A549 (cell line): ENCODE measurements at regions not wholly inside any gene's neighbourhood (a gene's known extent, or its start where the extent isn't known, plus 50 kb on each side); places are given as distances from the start of the nearest gene placed in this dataset.

Source experiments
- ATAC-seq, 2 experiments: fragments of 200-7000 bp in 1 of 2; fragments of >200 bp in 1 of 2; cut with Nextera tagmentation in 1 of 2; cut with Tn5 transposase in 1 of 2; 3 replicates each; pipeline versions ENCODE4 v1.8.0 to v1.9.1; 2018 to 2020; ENCODE audit warnings: mild to moderate bottlenecking in 1 of 2, moderate library complexity in 1 of 2
- CTCF ChIA-PET: fragments of 300-600 bp; sonication (Branson Sonifier 250); formaldehyde crosslinking; extraction: SDS; loops from one replicate; lab custom pipeline; 2021; ENCODE audit warnings: antibody characterized with exemption, inconsistent platforms; lab: Yijun Ruan, JAX
- POLR2A ChIA-PET: fragments of 350-600 bp; formaldehyde crosslinking; extraction: SDS; loops from one replicate; lab custom pipeline; 2021; ENCODE audit warnings: antibody characterized with exemption, inconsistent platforms; lab: Yijun Ruan, JAX
- DNase-seq, 2 experiments: peaks; one replicate each; pipeline versions ENCODE4 v3.0.0 to v3.0.0-alpha.2; 2011 to 2016; ENCODE audit warnings: low read depth in 1 of 2, low spot score in 1 of 2
- FAIRE-seq: peaks from 2 replicates; lab custom pipeline; 2011; peaks lifted over from hg19 to GRCh38; lab: Jason Lieb, UNC
- H3K27ac ChIP-seq, 2 experiments: fragments of >200 bp; sonication (Bioruptor Twin); formaldehyde crosslinking; 3 replicates each; pipeline ENCODE4 v1.5.1; 2016 to 2017
- H3K4me1 ChIP-seq: fragments of >200 bp; sonication (Bioruptor Twin); formaldehyde crosslinking; 3 replicates; pipeline ENCODE4 v1.6.1; 2016
- H3K4me2 ChIP-seq: fragments of >200 bp; sonication (Bioruptor Twin); formaldehyde crosslinking; 3 replicates; pipeline ENCODE4 v1.6.1; 2016
- H3K4me3 ChIP-seq: fragments of >200 bp; sonication (Bioruptor Twin); formaldehyde crosslinking; 3 replicates; pipeline ENCODE4 v1.5.1; 2016
- H3K9me3 ChIP-seq: fragments of >200 bp; sonication (Bioruptor Twin); formaldehyde crosslinking; 3 replicates; pipeline ENCODE4 v1.6.1; 2016
- CTCF ChIP-seq: fragments of >200 bp; sonication (Bioruptor Twin); formaldehyde crosslinking; IDR thresholded peaks from 3 replicates; pipeline ENCODE4 v1.5.1; 2016
- HOXB5 ChIP-seq: fragments of 250-450 bp; sonication (Bioruptor Pico); IDR thresholded peaks from 2 replicates; pipeline ENCODE4 v1.5.0; 2020; ENCODE audit warnings: mild to moderate bottlenecking, moderate library complexity
- RAD21 ChIP-seq, 2 experiments: fragments of >200 bp in 1 of 2; sonication (Bioruptor Twin) in 1 of 2; formaldehyde crosslinking in 1 of 2; IDR thresholded peaks in 1 of 2; conservative IDR thresholded peaks in 1 of 2; 2 replicates in 1 of 2; 3 replicates in 1 of 2; pipeline ENCODE4 v1.6.1; 2012 to 2018; ENCODE audit warnings: inconsistent platforms in 1 of 2
- SMC3 ChIP-seq: fragments of >200 bp; sonication (Bioruptor Twin); formaldehyde crosslinking; IDR thresholded peaks from 3 replicates; pipeline ENCODE4 v1.6.1; 2018; ENCODE audit warnings: inconsistent platforms
- WGBS: methylation state at CpG from one replicate; pipeline ENCODE4 v1.1.6; 2017; ENCODE audit errors: missing lambda C conversion rate; 5-methylcytosine and 5-hydroxymethylcytosine counted together

GRCh38 chr2:109736177-109736827, 57.8 kb upstream of the RGPD5 start:
- peak; percentile 86 for TF ChIP-seq CTCF
- TF ChIP-seq SMC3, result peak; percentile 96
- TF ChIP-seq RAD21 (conservative IDR thresholded peaks at IDR 0.05 in 1 of 2, IDR thresholded peaks at IDR 0.05 in 1 of 2), result peak; percentile 88 to 89
- TF ChIP-seq HOXB5 (CRISPR knock-in tag), result no peak
- Histone ChIP-seq H3K4me1 (0 out of 3 replicates have a peak, but pooled peaks cover 3% of the 10 kb centered on the region), H3K27ac (no peak overlapping the region), H3K4me2 (peak overlapping the region; percentile 50), H3K9me3 (no peaks in the 10 kb centered on the region), H3K4me3 (no peak overlapping the region)
- FAIRE-seq (no peak), DNase-seq (peak; percentile 17 to 74), ATAC-seq (peak; percentile 70 to 90; a peak in 4 of 6 replicates)
- 22% methylated on average over 15 of the region's 15 CpGs for WGBS
- ChIA-PET POLR2A (interaction anchor here (0.9 kb wide), 1 partner anchor 191 kb away, joined by 3 read pairs; no protein-coding TSS in a partner anchor), CTCF (interaction anchor here (0.7 to 3.7 kb wide), 25 partner anchors 9 to 226 kb away, joined by 3 to 101 read pairs (median 5); partner anchors contain the start of genes SEPTIN10 and SOWAHC)
